NB4 (cell line): ENCODE measurements at regions not wholly inside any gene's neighbourhood (a gene's known extent, or its start where the extent isn't known, plus 50 kb on each side); places are given as distances from the start of the nearest gene placed in this dataset.
"Not testable (repeated sequence)": the region's sequence is repeated elsewhere in the genome, so short reads cannot be mapped to it uniquely, and the experiment has no call there.

ENCODE experiments used
- DNase-seq: peaks from one replicate; pipeline ENCODE4 v3.0.0; 2010; ENCODE audit warnings: low read depth
- H3K4me3 ChIP-seq: one replicate; pipeline ENCODE4 v1.5.1; 2011; ENCODE audit warnings: mild to moderate bottlenecking, low read depth, low read length, moderate library complexity
- CTCF ChIP-seq: IDR thresholded peaks from one replicate; pipeline ENCODE4 v1.5.1; 2012; ENCODE audit warnings: low read depth, low read length
- MAX ChIP-seq: IDR thresholded peaks from 2 replicates; pipeline ENCODE4 v1.6.1; 2011; ENCODE audit warnings: low read depth, low read length
- MYC ChIP-seq: IDR thresholded peaks from 2 replicates; pipeline ENCODE4 v1.6.1; 2011; ENCODE audit warnings: low read depth, low read length
- POLR2A ChIP-seq: IDR thresholded peaks from 2 replicates; pipeline ENCODE4 v1.6.1; 2011; ENCODE audit warnings: mild to moderate bottlenecking; ENCODE audit not compliant: insufficient read length; ENCODE audit errors: extremely low read depth

- DNase-seq: no peak
- TF ChIP-seq POLR2A (no peak), MYC (no peak), CTCF (no peak), MAX (no peak)
- H3K4me3 ChIP-seq: no peak overlapping the region
Observed at GRCh38 chr4:189129044-189129694, 811.5 kb upstream of the FRG1 start.

- no peak for DNase-seq
- no peak for TF ChIP-seq MYC
- TF ChIP-seq MAX: no peak
- no peak overlapping the region for H3K4me3 ChIP-seq
Observed at GRCh38 chr4:189131118-189131517, 809.6 kb upstream of the FRG1 start.

- no peak for DNase-seq
- H3K4me3 ChIP-seq: no peak overlapping the region
- no peak for TF ChIP-seq MAX
- TF ChIP-seq POLR2A: no peak
- TF ChIP-seq CTCF: no peak
Observed at GRCh38 chr4:189136462-189136861, 804.2 kb upstream of the FRG1 start.

- no peak for DNase-seq
Observed at GRCh38 chr4:189143263-189143952, 797.3 kb upstream of the FRG1 start.

GRCh38 chr4:189147005-189147929, 793.4 kb upstream of the FRG1 start:
- DNase-seq: no peak
- H3K4me3 ChIP-seq: no peak overlapping the region
- TF ChIP-seq POLR2A (no peak), MYC (no peak), CTCF (no peak)

More at GRCh38 chr4:189143263-189143952, 797.3 kb upstream of the FRG1 start:
- TF ChIP-seq MYC (no peak), MAX (no peak), POLR2A (no peak), CTCF (no peak)
- H3K4me3 ChIP-seq: no peak overlapping the region

GRCh38 chr4:189155083-189155482, 785.6 kb upstream of the FRG1 start:
- H3K4me3 ChIP-seq, DNase-seq: not testable (repeated sequence)
